ENCODE measurements at regions not wholly inside any gene's neighbourhood (a gene's known extent, or its start where the extent isn't known, plus 50 kb on each side); places are given as distances from the start of the nearest gene placed in this dataset.

GRCh38 chr5:165228184-165228583, 1722.8 kb downstream of the MAT2B start:
- H3K36me3 ChIP-seq (ENCODE audit: control insufficient read depth, insufficient read depth, low read length): no peaks in the 10 kb centered on the region
- H3K4me3 ChIP-seq (replicated peaks; ENCODE audit: low read depth, low read length): no peak overlapping the region
- DNase-seq (ENCODE audit: extremely low read depth, insufficient read length): no peak
- H3K27me3 ChIP-seq (replicated peaks; ENCODE audit: control insufficient read depth, insufficient read depth, low read length): no peaks in the 10 kb centered on the region
- TF ChIP-seq CTCF (IDR thresholded peaks at IDR 0.05; ENCODE audit: insufficient read depth, low read length, poor library complexity, severe bottlenecking): no peak

GRCh38 chr5:165231821-165232508, 1726.5 kb downstream of the MAT2B start:
- Histone ChIP-seq H3K36me3 (ENCODE audit: control insufficient read depth, insufficient read depth, low read length) (no peaks in the 10 kb centered on the region), H3K4me3 (replicated peaks; ENCODE audit: low read depth, low read length) (no peak overlapping the region), H3K27me3 (replicated peaks; ENCODE audit: control insufficient read depth, insufficient read depth, low read length) (no peaks in the 10 kb centered on the region)
- no peak for TF ChIP-seq CTCF (IDR thresholded peaks at IDR 0.05; ENCODE audit: insufficient read depth, low read length, poor library complexity, severe bottlenecking)
- no peak for DNase-seq (ENCODE audit: extremely low read depth, insufficient read length)

GRCh38 chr5:165232509-165233028, 1727.2 kb downstream of the MAT2B start:
- no peaks in the 10 kb centered on the region for H3K36me3 ChIP-seq (ENCODE audit: control insufficient read depth, insufficient read depth, low read length)
- no peak for DNase-seq (ENCODE audit: extremely low read depth, insufficient read length)
- H3K4me3 ChIP-seq (replicated peaks; ENCODE audit: low read depth, low read length): no peak overlapping the region
- no peaks in the 10 kb centered on the region for H3K27me3 ChIP-seq (replicated peaks; ENCODE audit: control insufficient read depth, insufficient read depth, low read length)
- TF ChIP-seq CTCF (IDR thresholded peaks at IDR 0.05; ENCODE audit: insufficient read depth, low read length, poor library complexity, severe bottlenecking): no peak

GRCh38 chr5:165241811-165242210, 1736.4 kb downstream of the MAT2B start:
- Histone ChIP-seq H3K27me3 (replicated peaks; ENCODE audit: control insufficient read depth, insufficient read depth, low read length) (no peaks in the 10 kb centered on the region), H3K36me3 (ENCODE audit: control insufficient read depth, insufficient read depth, low read length) (no peaks in the 10 kb centered on the region), H3K4me3 (replicated peaks; ENCODE audit: low read depth, low read length) (no peak overlapping the region)
- DNase-seq (ENCODE audit: extremely low read depth, insufficient read length): no peak
- TF ChIP-seq CTCF (IDR thresholded peaks at IDR 0.05; ENCODE audit: insufficient read depth, low read length, poor library complexity, severe bottlenecking): no peak

- no peaks in the 10 kb centered on the region for H3K27me3 ChIP-seq (replicated peaks; ENCODE audit: control insufficient read depth, insufficient read depth, low read length)
- no peak overlapping the region for H3K4me3 ChIP-seq (replicated peaks; ENCODE audit: low read depth, low read length)
- no peak for TF ChIP-seq CTCF (IDR thresholded peaks at IDR 0.05; ENCODE audit: insufficient read depth, low read length, poor library complexity, severe bottlenecking)
- H3K36me3 ChIP-seq (ENCODE audit: control insufficient read depth, insufficient read depth, low read length): no peaks in the 10 kb centered on the region
- DNase-seq (ENCODE audit: extremely low read depth, insufficient read length): no peak
Observed at GRCh38 chr5:165242646-165243045, 1737.2 kb downstream of the MAT2B start.
